MM.1S (cell line): ENCODE measurements at regions not wholly inside any gene's neighbourhood (a gene's known extent, or its start where the extent isn't known, plus 50 kb on each side); places are given as distances from the start of the nearest gene placed in this dataset.

Source experiments
- DNase-seq: peaks from one replicate; pipeline ENCODE4 v3.0.0-alpha.2; 2015
- H2AFZ ChIP-seq: fragments of 300-600 bp; sonication (generic); 2 replicates; pipeline ENCODE4 v1.6.0; 2016; ENCODE audit warnings: antibody characterized with exemption, low read length
- H3F3A ChIP-seq: fragments of 300-600 bp; sonication (generic); 2 replicates; pipeline ENCODE4 v1.6.1; 2016; ENCODE audit warnings: mild to moderate bottlenecking, antibody characterized with exemption, low read length, moderate library complexity, mixed read lengths; ENCODE audit not compliant: insufficient read depth
- H3K27ac ChIP-seq: fragments of 300-600 bp; sonication (generic); 2 replicates; pipeline ENCODE4 v1.5.1; 2016; ENCODE audit warnings: mild to moderate bottlenecking, low read length
- H3K27me3 ChIP-seq: fragments of 300-600 bp; sonication (generic); replicated peaks from 2 replicates; pipeline ENCODE4 v1.6.0; 2016; ENCODE audit warnings: low read length; ENCODE audit not compliant: insufficient read depth
- H3K36me3 ChIP-seq: fragments of 300-600 bp; sonication (generic); replicated peaks from 2 replicates; pipeline ENCODE4 v1.6.1; 2016; ENCODE audit warnings: mild to moderate bottlenecking, low read length, mixed read lengths; ENCODE audit not compliant: insufficient read depth
- H3K4me1 ChIP-seq: fragments of 300-600 bp; sonication (generic); 2 replicates; pipeline ENCODE4 v1.6.1; 2016; ENCODE audit warnings: low read length, mixed read lengths
- H3K4me2 ChIP-seq: fragments of 300-600 bp; sonication (generic); 2 replicates; pipeline ENCODE4 v1.6.0; 2016; ENCODE audit warnings: low read depth, low read length
- H3K4me3 ChIP-seq: fragments of 300-600 bp; sonication (generic); 2 replicates; pipeline ENCODE4 v1.5.1; 2016; ENCODE audit warnings: low read length, mixed read lengths
- H3K79me2 ChIP-seq: fragments of 300-600 bp; sonication (generic); 2 replicates; pipeline ENCODE4 v1.6.1; 2016; ENCODE audit warnings: mixed run types, low read length, mixed read lengths
- H3K9ac ChIP-seq: fragments of 300-600 bp; sonication (generic); 2 replicates; pipeline ENCODE4 v1.6.1; 2016; ENCODE audit warnings: low read length, mixed read lengths
- H3K9me2 ChIP-seq: fragments of 300-600 bp; sonication (generic); replicated peaks from 2 replicates; pipeline ENCODE4 v1.6.1; 2016; ENCODE audit warnings: mild to moderate bottlenecking, low read length, mixed read lengths; ENCODE audit not compliant: insufficient read depth
- H3K9me3 ChIP-seq: fragments of 300-600 bp; sonication (generic); replicated peaks from 2 replicates; pipeline ENCODE4 v1.6.1; 2016; ENCODE audit warnings: mild to moderate bottlenecking, low read length, mixed read lengths; ENCODE audit not compliant: insufficient read depth
- H4K20me1 ChIP-seq: fragments of 300-600 bp; sonication (generic); 2 replicates; pipeline ENCODE4 v1.6.1; 2016; ENCODE audit warnings: mild to moderate bottlenecking, low read length, moderate library complexity, mixed read lengths; ENCODE audit not compliant: insufficient read depth
- EZH2 ChIP-seq: fragments of 300-600 bp; sonication (generic); optimal IDR thresholded peaks from 2 replicates; pipeline ENCODE3; 2017; ENCODE audit warnings: low read depth, mild to moderate bottlenecking, antibody characterized with exemption, low read length, mixed read lengths
- EZH2phosphoT487 ChIP-seq: fragments of 300-600 bp; sonication (generic); IDR thresholded peaks from 2 replicates; pipeline ENCODE4 v1.6.1; 2018; ENCODE audit warnings: antibody characterized with exemption, low read length
- TF ChIP-seq, protein P1 (sequence below): fragments of 300-600 bp; sonication (generic); IDR thresholded peaks from 2 replicates; pipeline ENCODE4 v1.5.1; 2016; ENCODE audit warnings: antibody characterized with exemption, low read length, mixed read lengths

DNA sequence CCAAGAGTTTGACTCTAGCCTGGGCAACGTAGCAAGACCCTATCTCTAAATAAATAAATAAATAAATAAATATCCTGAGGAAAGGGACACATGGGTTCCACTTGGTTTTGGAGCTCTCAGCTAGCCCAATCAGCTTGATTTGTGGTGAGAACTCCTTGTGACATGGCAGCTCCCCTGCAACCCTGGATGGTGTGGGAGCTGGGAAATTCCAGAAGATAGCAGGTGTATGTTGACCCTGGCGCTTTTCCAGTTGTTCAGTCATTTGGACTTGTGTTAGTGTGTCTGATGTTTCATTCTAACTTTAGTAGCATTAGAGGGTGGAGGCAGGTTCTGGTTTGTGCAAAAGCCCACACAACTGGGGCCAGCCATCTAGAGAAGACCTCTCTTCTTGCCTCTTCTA, 148.5 kb upstream of the NCAM1 start:
- Histone ChIP-seq H3K4me2 (no peak overlapping the region), H4K20me1 (no peaks in the 10 kb centered on the region), H3K4me3 (no peak overlapping the region), H3K36me3 (no peaks in the 10 kb centered on the region), H3K27me3 (no peaks in the 10 kb centered on the region), H2AFZ (no peak overlapping the region), H3F3A (no peaks in the 10 kb centered on the region), H3K79me2 (no peaks in the 10 kb centered on the region), H3K4me1 (no peaks in the 10 kb centered on the region), H3K9me2 (no peaks in the 10 kb centered on the region), H3K9ac (no peak overlapping the region), H3K27ac (no peak overlapping the region), H3K9me3 (no peaks in the 10 kb centered on the region)
- TF ChIP-seq EZH2 = no peak
- TF ChIP-seq, protein P1, sequence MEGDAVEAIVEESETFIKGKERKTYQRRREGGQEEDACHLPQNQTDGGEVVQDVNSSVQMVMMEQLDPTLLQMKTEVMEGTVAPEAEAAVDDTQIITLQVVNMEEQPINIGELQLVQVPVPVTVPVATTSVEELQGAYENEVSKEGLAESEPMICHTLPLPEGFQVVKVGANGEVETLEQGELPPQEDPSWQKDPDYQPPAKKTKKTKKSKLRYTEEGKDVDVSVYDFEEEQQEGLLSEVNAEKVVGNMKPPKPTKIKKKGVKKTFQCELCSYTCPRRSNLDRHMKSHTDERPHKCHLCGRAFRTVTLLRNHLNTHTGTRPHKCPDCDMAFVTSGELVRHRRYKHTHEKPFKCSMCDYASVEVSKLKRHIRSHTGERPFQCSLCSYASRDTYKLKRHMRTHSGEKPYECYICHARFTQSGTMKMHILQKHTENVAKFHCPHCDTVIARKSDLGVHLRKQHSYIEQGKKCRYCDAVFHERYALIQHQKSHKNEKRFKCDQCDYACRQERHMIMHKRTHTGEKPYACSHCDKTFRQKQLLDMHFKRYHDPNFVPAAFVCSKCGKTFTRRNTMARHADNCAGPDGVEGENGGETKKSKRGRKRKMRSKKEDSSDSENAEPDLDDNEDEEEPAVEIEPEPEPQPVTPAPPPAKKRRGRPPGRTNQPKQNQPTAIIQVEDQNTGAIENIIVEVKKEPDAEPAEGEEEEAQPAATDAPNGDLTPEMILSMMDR = no peak
- no peak for TF ChIP-seq EZH2phosphoT487
- no peak for DNase-seq

DNA sequence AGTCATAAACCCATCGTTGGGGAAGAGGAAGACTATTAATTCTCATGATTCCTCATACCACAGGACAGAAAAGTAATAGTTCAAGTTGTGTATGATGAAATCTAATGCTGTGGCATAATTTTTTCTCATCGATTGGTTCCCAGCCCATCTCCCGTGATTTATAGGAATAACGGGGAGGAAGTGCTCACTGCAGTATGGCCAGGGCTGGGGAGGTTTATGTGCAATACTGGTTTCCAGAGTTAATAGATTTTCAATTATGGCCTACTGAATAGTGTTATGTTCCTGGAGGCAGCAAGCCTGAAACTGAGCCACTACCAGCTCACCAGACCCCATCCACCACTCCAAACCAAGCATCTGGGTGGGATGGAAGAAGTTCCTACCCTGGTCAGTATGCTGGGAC, 147.1 kb upstream of the NCAM1 start:
- H3K27me3 ChIP-seq = no peaks in the 10 kb centered on the region
- no peaks in the 10 kb centered on the region for H3K36me3 ChIP-seq
- no peaks in the 10 kb centered on the region for H4K20me1 ChIP-seq
- TF ChIP-seq EZH2phosphoT487 (no peak), EZH2 (no peak)
- TF ChIP-seq, protein P1 = no peak
- no peaks in the 10 kb centered on the region for H3K4me1 ChIP-seq
- H3F3A ChIP-seq = no peaks in the 10 kb centered on the region
- H3K9ac ChIP-seq = no peak overlapping the region
- H3K4me3 ChIP-seq = no peak overlapping the region
- no peak overlapping the region for H2AFZ ChIP-seq
- no peak overlapping the region for H3K27ac ChIP-seq
- no peaks in the 10 kb centered on the region for H3K9me2 ChIP-seq
- H3K79me2 ChIP-seq = no peaks in the 10 kb centered on the region
- DNase-seq = no peak
- no peak overlapping the region for H3K4me2 ChIP-seq
- H3K9me3 ChIP-seq = no peaks in the 10 kb centered on the region

DNA sequence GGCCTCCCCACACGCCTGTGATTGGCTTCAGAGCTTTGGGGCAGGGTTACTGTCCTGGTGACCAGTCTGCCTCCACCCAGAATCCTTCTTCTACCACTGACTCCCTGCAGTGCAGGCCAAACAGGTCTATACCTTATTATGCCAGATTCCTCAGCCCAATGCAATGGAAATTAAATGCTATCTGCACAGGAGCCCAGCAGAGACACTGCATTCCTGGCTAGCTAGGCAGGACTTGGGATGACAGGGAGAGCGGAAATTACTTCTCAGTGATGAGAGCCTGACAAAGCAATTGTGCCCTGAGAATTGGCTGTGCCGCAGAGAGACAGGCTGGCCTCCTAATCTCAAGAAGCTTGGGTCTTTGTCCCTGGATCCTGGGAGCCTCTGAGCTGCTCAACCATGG, 143.8 kb upstream of the NCAM1 start:
- Histone ChIP-seq H3K79me2 (no peaks in the 10 kb centered on the region), H3K4me1 (no peaks in the 10 kb centered on the region), H3K9me3 (no peaks in the 10 kb centered on the region), H3K27me3 (no peaks in the 10 kb centered on the region), H3K9ac (no peak overlapping the region), H3F3A (no peaks in the 10 kb centered on the region), H3K36me3 (no peaks in the 10 kb centered on the region), H2AFZ (no peak overlapping the region), H3K27ac (no peak overlapping the region), H3K9me2 (no peaks in the 10 kb centered on the region), H4K20me1 (no peaks in the 10 kb centered on the region), H3K4me2 (no peak overlapping the region), H3K4me3 (no peak overlapping the region)
- no peak for DNase-seq
- TF ChIP-seq, protein P1 = no peak
- TF ChIP-seq EZH2phosphoT487 = no peak
- no peak for TF ChIP-seq EZH2
